ENCODE measurements at regions not wholly inside any gene's neighbourhood (a gene's known extent, or its start where the extent isn't known, plus 50 kb on each side); places are given as distances from the start of the nearest gene placed in this dataset.
"Not testable (repeated sequence)": the region's sequence is repeated elsewhere in the genome, so short reads cannot be mapped to it uniquely, and the experiment has no call there.

DNA sequence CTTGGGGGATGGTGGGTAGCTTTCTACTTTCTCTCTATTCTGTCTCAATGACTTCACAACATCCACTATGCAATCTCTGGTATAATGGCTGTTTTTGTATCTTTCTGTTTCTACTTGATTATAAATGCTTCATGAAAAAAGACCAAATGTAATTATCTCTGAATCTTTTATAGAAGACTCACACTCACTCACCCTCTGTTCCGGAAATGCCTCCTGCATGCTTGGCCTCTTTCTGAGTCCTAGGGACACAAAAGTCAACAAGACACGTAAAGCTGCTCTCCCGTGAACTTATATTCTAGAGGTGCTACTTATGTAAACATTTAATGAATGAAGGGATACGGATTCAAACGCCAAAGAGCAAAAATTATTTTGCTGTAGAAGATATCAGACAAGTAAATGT, 502.2 kb upstream of the SOX11 start:
- no peak overlapping the region for H3K4me2 ChIP-seq
- TF ChIP-seq EZH2 (IDR thresholded peaks at IDR 0.05; ENCODE audit: low read depth): no peak
- TF ChIP-seq, protein P1, sequence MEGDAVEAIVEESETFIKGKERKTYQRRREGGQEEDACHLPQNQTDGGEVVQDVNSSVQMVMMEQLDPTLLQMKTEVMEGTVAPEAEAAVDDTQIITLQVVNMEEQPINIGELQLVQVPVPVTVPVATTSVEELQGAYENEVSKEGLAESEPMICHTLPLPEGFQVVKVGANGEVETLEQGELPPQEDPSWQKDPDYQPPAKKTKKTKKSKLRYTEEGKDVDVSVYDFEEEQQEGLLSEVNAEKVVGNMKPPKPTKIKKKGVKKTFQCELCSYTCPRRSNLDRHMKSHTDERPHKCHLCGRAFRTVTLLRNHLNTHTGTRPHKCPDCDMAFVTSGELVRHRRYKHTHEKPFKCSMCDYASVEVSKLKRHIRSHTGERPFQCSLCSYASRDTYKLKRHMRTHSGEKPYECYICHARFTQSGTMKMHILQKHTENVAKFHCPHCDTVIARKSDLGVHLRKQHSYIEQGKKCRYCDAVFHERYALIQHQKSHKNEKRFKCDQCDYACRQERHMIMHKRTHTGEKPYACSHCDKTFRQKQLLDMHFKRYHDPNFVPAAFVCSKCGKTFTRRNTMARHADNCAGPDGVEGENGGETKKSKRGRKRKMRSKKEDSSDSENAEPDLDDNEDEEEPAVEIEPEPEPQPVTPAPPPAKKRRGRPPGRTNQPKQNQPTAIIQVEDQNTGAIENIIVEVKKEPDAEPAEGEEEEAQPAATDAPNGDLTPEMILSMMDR (conservative IDR thresholded peaks at IDR 0.05): no peak
- no TSS peak for BruUV-seq (replicated peaks)

DNA sequence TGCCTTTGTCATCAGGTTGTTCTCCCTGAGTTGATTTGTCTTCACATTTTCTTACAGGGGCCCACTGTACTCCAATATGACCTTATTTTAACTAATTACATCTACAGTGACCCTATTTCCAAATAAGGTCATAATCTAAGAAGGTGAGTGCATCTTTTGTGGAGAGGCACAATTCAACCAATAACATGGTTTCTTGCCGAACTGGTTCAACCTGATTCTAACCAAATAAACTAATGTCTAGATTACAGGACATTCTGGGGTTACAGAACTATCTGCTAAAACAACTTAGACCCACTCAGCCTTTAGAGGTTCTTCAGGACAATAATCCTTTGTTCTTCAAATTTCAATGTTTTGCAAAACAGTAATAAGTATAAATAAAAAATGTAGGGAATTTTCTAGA, 496.5 kb upstream of the SOX11 start:
- no peak overlapping the region for H3K27ac ChIP-seq
- intact Hi-C loops (cut with micrococcal nuclease; ENCODE audit: unreplicated experiment): no loop called here
- no peaks in the 10 kb centered on the region for H3K9me3 ChIP-seq (ENCODE audit: insufficient read depth, low read depth)
- POLR2A ChIA-PET (ENCODE audit: unreplicated experiment): no interaction called here
- no peaks in the 10 kb centered on the region for H3K36me3 ChIP-seq (ENCODE audit: low read depth)
- no peak overlapping the region for H3K4me2 ChIP-seq
- H3K9me2 ChIP-seq (ENCODE audit: insufficient read depth): no peaks in the 10 kb centered on the region
- H3K4me1 ChIP-seq (replicated peaks; ENCODE audit: insufficient read depth): no peaks in the 10 kb centered on the region
- CTCF ChIA-PET: no interaction called here
- TF ChIP-seq, protein P1 (conservative IDR thresholded peaks at IDR 0.05): no peak
- no peak for TF ChIP-seq EZH2 (IDR thresholded peaks at IDR 0.05; ENCODE audit: low read depth)
- no peak overlapping the region for H3K4me3 ChIP-seq
- no peaks in the 10 kb centered on the region for H3F3A ChIP-seq (ENCODE audit: insufficient read depth, low read depth)
- no peaks in the 10 kb centered on the region for H3K79me2 ChIP-seq (ENCODE audit: low read depth)
- H4K20me1 ChIP-seq (ENCODE audit: insufficient read depth): no peaks in the 10 kb centered on the region
- H2AFZ ChIP-seq: no peak overlapping the region
- no TSS peak for BruUV-seq (replicated peaks)
- H3K27me3 ChIP-seq (ENCODE audit: insufficient read depth, low read depth): no peaks in the 10 kb centered on the region; the same call in 1 of the 2 replicates
- no peak for DNase-seq

More for the DNA sequence above, 502.2 kb upstream of the SOX11 start:
- H3K27me3 ChIP-seq (ENCODE audit: insufficient read depth, low read depth): no peaks in the 10 kb centered on the region
- no peaks in the 10 kb centered on the region for H3K9me3 ChIP-seq (ENCODE audit: insufficient read depth, low read depth)
- H3K9me2 ChIP-seq (ENCODE audit: insufficient read depth): 0 out of 2 replicates have a peak, but pooled peaks cover 5% of the 10 kb centered on the region
- H3K79me2 ChIP-seq (ENCODE audit: low read depth): no peaks in the 10 kb centered on the region
- no peaks in the 10 kb centered on the region for H3K4me1 ChIP-seq (replicated peaks; ENCODE audit: insufficient read depth)
- no peaks in the 10 kb centered on the region for H3F3A ChIP-seq (ENCODE audit: insufficient read depth, low read depth)
- no peak overlapping the region for H3K4me3 ChIP-seq
- H3K36me3 ChIP-seq (ENCODE audit: low read depth): no peaks in the 10 kb centered on the region
- CTCF ChIA-PET: no interaction called here
- H2AFZ ChIP-seq: no peak overlapping the region
- no peak overlapping the region for H3K27ac ChIP-seq
- no peaks in the 10 kb centered on the region for H4K20me1 ChIP-seq (ENCODE audit: insufficient read depth)
- no peak for DNase-seq
- intact Hi-C loops (cut with micrococcal nuclease; ENCODE audit: unreplicated experiment): no loop called here
- POLR2A ChIA-PET (ENCODE audit: unreplicated experiment): no interaction called here

DNA sequence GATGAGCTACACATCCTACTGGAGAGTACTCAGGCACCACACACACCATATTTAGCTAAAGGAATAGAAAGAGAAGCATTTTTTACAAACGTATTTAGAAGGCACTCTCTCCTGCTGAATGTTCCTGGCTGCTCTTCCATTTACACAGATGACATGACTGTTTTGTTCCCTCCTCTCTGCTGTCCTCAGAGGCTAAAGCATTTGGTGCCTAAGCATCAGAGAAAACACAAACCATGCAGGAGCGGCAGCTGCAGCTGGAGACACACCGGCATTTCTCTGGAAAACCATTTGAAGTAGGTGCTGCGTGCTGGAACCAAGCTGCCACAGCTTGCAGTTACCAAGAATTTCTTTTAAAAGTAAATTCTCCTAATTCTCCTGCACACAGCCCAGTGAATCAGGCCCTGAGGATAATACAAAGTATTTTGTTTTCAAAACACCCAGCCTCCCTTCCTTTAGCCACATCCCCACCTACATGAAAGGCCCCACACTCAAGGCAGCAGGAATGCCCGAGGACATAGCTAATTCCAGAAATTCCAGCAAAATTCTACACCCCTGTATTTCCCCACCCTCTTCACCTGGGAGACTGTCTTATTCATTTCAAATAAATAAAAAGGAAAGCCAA, 488.9 kb upstream of the SOX11 start:
- Histone ChIP-seq H2AFZ (no peak overlapping the region), H4K20me1 (ENCODE audit: insufficient read depth) (no peaks in the 10 kb centered on the region), H3K27me3 (ENCODE audit: insufficient read depth, low read depth) (no peaks in the 10 kb centered on the region), H3K4me3 (no peak overlapping the region), H3K4me1 (replicated peaks; ENCODE audit: insufficient read depth) (no peaks in the 10 kb centered on the region), H3K36me3 (ENCODE audit: low read depth) (no peaks in the 10 kb centered on the region), H3F3A (ENCODE audit: insufficient read depth, low read depth) (no peaks in the 10 kb centered on the region), H3K4me2 (no peak overlapping the region), H3K79me2 (ENCODE audit: low read depth) (no peaks in the 10 kb centered on the region), H3K27ac (no peak overlapping the region), H3K9me3 (ENCODE audit: insufficient read depth, low read depth) (no peaks in the 10 kb centered on the region), H3K9me2 (ENCODE audit: insufficient read depth) (no peaks in the 10 kb centered on the region)
- CTCF ChIA-PET: no interaction called here
- TF ChIP-seq, protein P1 (conservative IDR thresholded peaks at IDR 0.05): no peak
- TF ChIP-seq EZH2 (IDR thresholded peaks at IDR 0.05; ENCODE audit: low read depth): no peak
- POLR2A ChIA-PET (ENCODE audit: unreplicated experiment): no interaction called here
- DNase-seq: no peak
- BruUV-seq (replicated peaks): no TSS peak
- intact Hi-C loops (cut with micrococcal nuclease; ENCODE audit: unreplicated experiment): no loop called here

DNA sequence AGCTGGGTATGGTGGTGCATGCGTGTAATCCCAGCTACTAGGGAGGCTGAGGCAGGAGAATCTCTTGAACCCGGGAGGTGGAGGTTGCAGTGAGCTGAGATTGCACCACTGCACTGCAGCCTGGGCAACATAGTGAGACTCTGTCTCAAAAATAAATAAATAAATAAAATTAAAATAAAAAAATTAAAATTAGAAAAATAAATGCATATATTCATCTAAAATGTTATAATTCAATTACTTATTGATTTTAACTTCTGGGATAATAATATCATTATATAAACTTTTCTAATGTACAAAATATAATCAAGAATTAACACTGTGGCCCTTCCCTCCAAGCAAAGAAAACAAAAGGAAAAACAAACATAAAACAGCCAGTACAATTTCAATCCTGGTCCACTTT, 485.4 kb upstream of the SOX11 start:
- H3K27ac ChIP-seq; H3K9me3 ChIP-seq (ENCODE audit: insufficient read depth, low read depth); H3K9me2 ChIP-seq (ENCODE audit: insufficient read depth); CTCF ChIA-PET; DNase-seq; H3K4me2 ChIP-seq; BruUV-seq (replicated peaks); H3K4me3 ChIP-seq; intact Hi-C loops (cut with micrococcal nuclease; ENCODE audit: unreplicated experiment); H2AFZ ChIP-seq; POLR2A ChIA-PET (ENCODE audit: unreplicated experiment); H3K4me1 ChIP-seq (replicated peaks; ENCODE audit: insufficient read depth); H3K36me3 ChIP-seq (ENCODE audit: low read depth); H4K20me1 ChIP-seq (ENCODE audit: insufficient read depth); H3K27me3 ChIP-seq (ENCODE audit: insufficient read depth, low read depth); H3K79me2 ChIP-seq (ENCODE audit: low read depth); H3F3A ChIP-seq (ENCODE audit: insufficient read depth, low read depth): not testable (repeated sequence)
